ENCODE measurements at regions not wholly inside any gene's neighbourhood (a gene's known extent, or its start where the extent isn't known, plus 50 kb on each side); places are given as distances from the start of the nearest gene placed in this dataset.

GRCh38 chr6:80922916-80923455 is 816.5 kb downstream of the BCKDHB start (continued):
- no peak for TF ChIP-seq STAT1 (IDR thresholded peaks at IDR 0.05; ENCODE audit: unreplicated experiment)
- TF ChIP-seq EZH2phosphoT487 (IDR thresholded peaks at IDR 0.05; ENCODE audit: unreplicated experiment) = no peak
- no peak for TF ChIP-seq NANOG (IDR thresholded peaks at IDR 0.05; ENCODE audit: borderline replicate concordance)
- no peak for TF ChIP-seq REST (IDR thresholded peaks at IDR 0.05; ENCODE audit: unreplicated experiment)

GRCh38 chr6:80921861-80922460 is 815.5 kb downstream of the BCKDHB start:
- Histone ChIP-seq H3K9me2 (ENCODE audit: insufficient read depth) (no peaks in the 10 kb centered on the region), H2AFZ (no peak overlapping the region), H4K20me1 (replicated peaks; ENCODE audit: insufficient read depth) (no peaks in the 10 kb centered on the region), H3K79me2 (replicated peaks; ENCODE audit: insufficient read depth) (no peaks in the 10 kb centered on the region), H3K36me3 (ENCODE audit: insufficient read depth) (no peaks in the 10 kb centered on the region), H3K4me2 (no peak overlapping the region), H3K27me3 (ENCODE audit: insufficient read depth) (no peaks in the 10 kb centered on the region), H3K4me3 (no peak overlapping the region), H3K27ac (ENCODE audit: low read depth) (no peak overlapping the region), H3F3A (replicated peaks; ENCODE audit: low read depth) (no peaks in the 10 kb centered on the region), H3K4me1 (ENCODE audit: insufficient read depth) (no peaks in the 10 kb centered on the region)
- ATAC-seq (no peak), DNase-seq (ENCODE audit: low spot score) (no peak)
- H3K4me1 Mint-ChIP-seq = no peaks in the 10 kb centered on the region
- H3K4me3 Mint-ChIP-seq = no peak overlapping the region
- H3K36me3 Mint-ChIP-seq (ENCODE audit: low read depth) = no peaks in the 10 kb centered on the region; the same call in 2 of the 3 replicates
- H3K27ac Mint-ChIP-seq = no peak overlapping the region
- peaks cover 2% of the 10 kb centered on the region; the same call in 2 of the 3 replicates for H3K9me3 Mint-ChIP-seq
- no peaks in the 10 kb centered on the region for H3K27me3 Mint-ChIP-seq (ENCODE audit: insufficient read depth, low read depth, poor library complexity)
- TF ChIP-seq EZH2 (IDR thresholded peaks at IDR 0.05; ENCODE audit: low read depth, unreplicated experiment) = no peak
- TF ChIP-seq ZNF331 (CRISPR knock-in tag; IDR thresholded peaks at IDR 0.05; ENCODE audit: low read depth) = no peak
- no peak for TF ChIP-seq CTCF (conservative IDR thresholded peaks at IDR 0.05; ENCODE audit: low read depth in 2 of 2)
- no peak for TF ChIP-seq ETS1 (IDR thresholded peaks at IDR 0.05)
- TF ChIP-seq EZH2phosphoT487 (IDR thresholded peaks at IDR 0.05; ENCODE audit: unreplicated experiment) = no peak
- no peak for TF ChIP-seq NANOG (IDR thresholded peaks at IDR 0.05; ENCODE audit: borderline replicate concordance)
- TF ChIP-seq JUNB (IDR thresholded peaks at IDR 0.05; ENCODE audit: unreplicated experiment) = no peak
- TF ChIP-seq CREB1 (CRISPR knock-in tag; IDR thresholded peaks at IDR 0.05; ENCODE audit: low read depth) = no peak
- TF ChIP-seq REST (IDR thresholded peaks at IDR 0.05; ENCODE audit: unreplicated experiment) = no peak

Measured in GM23338 (cell line).